A204.1 (cell line): ENCODE measurements at regions not wholly inside any gene's neighbourhood (a gene's known extent, or its start where the extent isn't known, plus 50 kb on each side); places are given as distances from the start of the nearest gene placed in this dataset.
"Not testable (repeated sequence)": the region's sequence is repeated elsewhere in the genome, so short reads cannot be mapped to it uniquely, and the experiment has no call there.

Source experiments
- FAIRE-seq: peaks from 2 replicates; lab custom pipeline; 2012; peaks lifted over from hg19 to GRCh38; lab: Jason Lieb, UNC

DNA sequence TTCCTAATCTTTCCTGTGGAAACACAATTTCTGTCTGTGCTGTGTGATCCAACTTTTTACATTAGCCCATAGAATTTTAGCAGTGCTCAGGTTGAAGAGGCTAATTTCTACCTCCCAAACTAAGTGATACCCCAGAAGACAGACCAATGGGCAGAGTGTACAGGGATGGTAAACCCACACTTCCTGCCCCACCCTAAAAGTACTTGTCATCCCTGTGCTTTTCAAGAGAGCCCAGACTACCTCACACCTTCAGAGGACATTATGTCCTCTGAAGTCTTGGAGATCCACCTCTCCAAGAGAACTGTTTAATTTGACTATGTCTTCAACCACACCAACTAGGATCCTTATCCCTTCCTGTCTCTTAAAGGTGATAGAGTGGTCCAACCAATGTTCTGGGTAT is 82.0 kb upstream of the ACSL1 start:
- no peak for FAIRE-seq

GRCh38 chr4:184911310-184911709 is 85.5 kb upstream of the ACSL1 start:
- FAIRE-seq, result no peak

GRCh38 chr4:184913356-184914143 is 87.8 kb upstream of the ACSL1 start:
- peak; percentile 41 for FAIRE-seq

DNA sequence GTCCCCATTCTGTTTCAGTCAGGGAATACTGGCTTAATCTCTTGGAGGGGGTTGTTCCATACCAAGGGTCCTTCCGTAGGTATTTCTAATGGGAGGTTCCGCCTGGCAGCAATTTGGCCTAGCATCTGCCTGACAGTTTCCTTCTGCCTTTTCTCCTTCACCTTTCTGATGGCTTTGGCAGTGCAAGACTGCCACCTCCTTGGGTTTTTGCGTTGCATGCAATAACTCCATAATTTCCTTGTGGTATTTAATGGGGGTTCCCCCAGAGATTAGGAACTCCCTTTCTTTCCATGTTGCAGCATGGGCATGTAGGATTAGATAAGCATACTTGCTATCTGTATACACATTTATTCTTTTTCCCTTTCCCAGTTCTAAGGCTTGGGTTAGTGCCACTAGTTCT is 93.0 kb upstream of the ACSL1 start:
- FAIRE-seq, result not testable (repeated sequence)

DNA sequence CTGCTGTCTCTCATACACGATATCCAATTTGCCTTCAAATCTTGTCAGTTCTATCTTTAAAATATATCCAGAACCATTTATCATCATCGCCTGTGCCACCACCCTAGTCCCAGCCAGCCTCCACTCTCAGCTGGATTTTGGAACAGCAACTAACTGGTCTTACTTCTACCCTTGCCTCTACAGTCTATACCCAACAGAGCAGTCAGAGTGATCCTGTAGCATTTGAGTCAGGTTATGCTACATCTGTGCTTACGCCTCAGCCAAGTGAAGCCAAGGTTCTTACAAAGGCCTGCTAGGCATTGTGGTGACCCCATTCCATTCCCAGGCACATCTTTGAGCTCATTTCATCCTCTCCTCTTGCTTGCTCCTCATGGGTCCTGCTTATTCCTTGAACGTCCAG is 95.7 kb upstream of the ACSL1 start:
- no peak for FAIRE-seq

- no peak for FAIRE-seq
These were observed 96.0 kb upstream of the HELT start for GRCh38 chr4:184922301-184922700.

- no peak for FAIRE-seq
These were observed 93.8 kb upstream of the HELT start for GRCh38 chr4:184924516-184924915.

GRCh38 chr4:184929476-184929875 is 88.8 kb upstream of the HELT start:
- FAIRE-seq, result no peak

DNA sequence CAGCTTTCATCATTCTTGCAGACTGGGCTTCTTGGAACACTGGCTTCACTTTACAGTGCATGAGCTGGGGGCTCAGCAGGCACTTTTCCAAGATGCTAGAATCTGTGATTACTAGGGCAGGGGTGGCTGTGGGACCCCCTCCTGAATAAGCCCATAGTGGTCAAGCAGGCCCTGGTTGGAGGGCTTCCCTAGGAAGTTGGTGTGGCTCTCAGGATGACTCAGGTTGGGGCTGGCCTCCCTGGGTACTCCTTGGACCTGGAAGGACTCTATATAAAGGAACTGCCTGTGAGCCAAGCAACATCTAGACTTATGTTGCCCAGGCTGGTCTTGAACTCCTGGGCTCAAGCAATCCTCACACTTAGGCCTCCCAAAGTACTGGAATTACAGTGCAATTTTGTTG is 88.3 kb upstream of the HELT start:
- no peak for FAIRE-seq

GRCh38 chr4:184932343-184932742 is 85.9 kb upstream of the HELT start:
- no peak for FAIRE-seq

DNA sequence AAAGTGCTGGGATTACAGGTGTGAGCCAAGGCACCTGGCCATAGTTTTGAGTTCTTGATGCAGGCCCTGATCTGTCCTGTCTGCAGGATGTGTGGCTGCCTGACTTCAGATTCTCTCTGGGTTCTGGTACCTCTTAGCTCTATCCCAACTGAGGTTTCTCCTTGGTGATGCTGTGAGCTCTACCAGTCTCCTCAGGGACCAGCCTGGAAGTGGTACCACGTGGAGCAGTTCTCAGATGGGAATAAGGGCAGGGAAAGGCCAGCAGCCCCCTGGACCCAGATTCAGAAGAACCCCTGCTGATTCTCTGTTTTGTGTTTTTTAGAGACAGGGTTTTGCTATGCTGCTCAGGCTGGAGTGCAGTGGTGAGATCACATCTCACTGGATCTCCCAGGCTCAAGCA is 85.0 kb upstream of the HELT start:
- FAIRE-seq, result no peak

GRCh38 chr4:184934184-184934583 is 84.1 kb upstream of the HELT start:
- no peak for FAIRE-seq

DNA sequence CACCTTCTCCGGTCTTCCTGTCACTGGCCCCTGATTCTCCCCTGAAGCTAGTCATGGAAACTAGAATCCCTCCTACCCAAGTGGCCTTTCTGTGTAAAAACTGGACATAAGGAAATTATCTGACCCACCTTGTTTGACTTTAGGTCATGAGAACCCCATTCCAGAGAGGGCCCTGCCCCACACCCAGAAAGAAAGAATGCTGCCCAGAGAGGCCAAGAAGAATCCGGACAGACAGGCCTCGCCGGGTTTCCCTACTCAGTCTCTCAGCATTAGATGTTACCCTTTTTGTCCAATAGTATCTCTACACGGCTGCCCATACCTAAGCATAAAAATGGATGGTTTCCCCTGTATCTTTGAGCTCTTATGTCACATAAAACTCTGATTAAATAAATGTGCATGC is 83.3 kb upstream of the HELT start:
- FAIRE-seq, result no peak

GRCh38 chr4:184936071-184936470 is 82.2 kb upstream of the HELT start:
- no peak for FAIRE-seq

- no peak for FAIRE-seq
These were observed 81.1 kb upstream of the HELT start for GRCh38 chr4:184937030-184937710.

DNA sequence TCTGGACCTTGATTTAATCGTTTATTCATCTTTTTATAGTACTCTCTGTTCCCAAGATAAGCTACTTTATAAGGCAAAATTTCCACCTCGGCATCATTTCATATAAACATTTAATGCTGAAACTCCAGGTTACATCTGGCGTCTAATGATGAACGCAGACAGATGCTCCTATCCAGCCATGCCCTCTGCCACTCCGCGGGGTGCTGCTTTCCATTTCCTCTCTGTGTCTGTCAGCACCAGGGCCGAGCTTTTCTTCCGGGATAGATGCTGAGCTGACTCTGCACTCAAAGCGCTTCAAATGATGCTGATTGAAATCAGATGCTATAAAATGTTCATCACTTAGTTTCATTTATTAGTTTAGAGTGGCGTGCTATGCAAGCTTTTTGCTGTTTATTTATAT is 80.5 kb upstream of the HELT start:
- no peak for FAIRE-seq

DNA sequence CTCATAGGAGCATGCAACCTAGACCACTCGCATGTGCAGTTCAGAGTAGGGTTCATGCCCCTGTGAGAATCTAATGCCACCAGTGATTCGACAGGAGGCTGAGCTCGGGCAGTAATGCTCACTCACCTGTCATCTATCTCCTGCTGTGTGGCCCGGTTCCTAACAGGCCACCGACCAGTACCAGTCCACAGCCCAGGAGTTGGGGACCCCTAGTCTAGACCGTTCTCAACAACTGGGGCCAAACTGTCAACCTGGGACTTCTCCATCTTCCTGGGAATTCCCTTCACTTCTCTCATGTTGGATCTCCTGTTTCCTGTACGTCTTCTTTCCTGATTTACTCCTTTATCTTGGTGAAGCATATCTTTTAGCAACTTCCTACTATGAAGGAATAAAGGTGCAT is 79.4 kb upstream of the HELT start:
- FAIRE-seq, result no peak

GRCh38 chr4:184939978-184940377 is 78.3 kb upstream of the HELT start:
- FAIRE-seq, result no peak

- no peak for FAIRE-seq
These were observed 77.8 kb upstream of the HELT start for GRCh38 chr4:184940500-184940899.

DNA sequence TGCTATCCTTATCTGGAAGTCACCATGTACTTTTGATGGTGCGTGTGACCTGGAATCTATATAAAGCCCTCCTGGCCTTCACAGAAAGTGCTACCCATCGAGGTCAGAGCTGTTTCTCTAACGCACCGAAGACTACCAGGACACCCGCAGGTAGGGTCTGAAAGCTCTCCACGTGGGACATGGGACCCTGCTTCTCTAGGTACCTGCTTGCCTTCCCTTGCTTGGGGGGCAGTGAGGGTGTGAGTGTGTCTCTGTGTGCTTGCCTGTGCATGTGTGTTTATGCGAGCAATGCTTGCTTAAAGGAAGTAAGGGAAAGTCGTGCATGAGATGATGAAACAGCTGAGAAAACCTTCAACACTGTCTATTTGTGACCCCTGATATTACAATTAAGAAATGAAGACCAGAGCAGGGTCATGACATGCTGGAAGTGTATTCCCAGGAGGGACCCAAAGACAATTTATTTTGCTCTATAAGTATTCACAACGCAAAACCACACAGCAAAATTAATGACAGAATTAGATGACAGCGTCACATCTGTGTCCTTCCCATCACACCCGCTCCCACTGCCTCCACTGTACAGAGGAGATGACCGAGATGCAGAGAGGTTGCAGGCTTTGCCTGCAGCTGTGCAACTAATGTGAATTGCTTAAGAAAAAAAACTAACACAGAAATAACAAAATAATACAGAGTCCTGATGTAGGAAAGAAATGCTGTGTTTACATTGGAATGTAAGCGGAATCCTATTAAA is 76.4 kb upstream of the HELT start:
- no peak for FAIRE-seq

- FAIRE-seq, result no peak
These were observed 75.6 kb upstream of the HELT start for GRCh38 chr4:184942444-184943425.

DNA sequence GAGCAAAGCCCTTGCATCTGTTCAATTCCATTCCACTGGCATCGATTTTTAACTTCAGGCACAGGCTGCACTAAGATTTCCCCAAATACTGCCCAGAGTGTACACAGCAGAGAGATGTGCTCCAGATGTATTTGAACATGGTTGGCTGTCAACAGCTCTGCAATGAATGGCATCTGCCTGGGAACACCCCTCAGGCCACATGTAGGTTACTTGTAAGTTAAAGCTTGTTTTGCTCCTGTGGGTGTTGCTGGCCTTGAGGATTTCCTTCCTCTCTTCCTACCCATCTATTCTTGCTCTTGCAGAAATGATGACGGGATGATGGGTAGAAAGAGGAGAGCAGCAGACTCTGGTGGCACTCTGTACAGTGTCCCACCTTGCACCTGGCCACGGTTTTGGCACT is 69.3 kb upstream of the HELT start:
- FAIRE-seq, result no peak
